Caki2 (cell line): ENCODE measurements at regions not wholly inside any gene's neighbourhood (a gene's known extent, or its start where the extent isn't known, plus 50 kb on each side); places are given as distances from the start of the nearest gene placed in this dataset.
"Not testable (repeated sequence)": the region's sequence is repeated elsewhere in the genome, so short reads cannot be mapped to it uniquely, and the experiment has no call there.

Source experiments
- DNase-seq: peaks from one replicate; pipeline ENCODE4 v3.0.0-alpha.2; 2015; ENCODE audit warnings: low read depth
- in situ Hi-C: cut with HindIII; loops from 2 replicates; pipeline ENCODE4 v1.10.0; 2016; ENCODE audit warnings: low sequenced_read_pairs, low pct_unique_long_range_greater_than_20kb, mixed read lengths

DNA sequence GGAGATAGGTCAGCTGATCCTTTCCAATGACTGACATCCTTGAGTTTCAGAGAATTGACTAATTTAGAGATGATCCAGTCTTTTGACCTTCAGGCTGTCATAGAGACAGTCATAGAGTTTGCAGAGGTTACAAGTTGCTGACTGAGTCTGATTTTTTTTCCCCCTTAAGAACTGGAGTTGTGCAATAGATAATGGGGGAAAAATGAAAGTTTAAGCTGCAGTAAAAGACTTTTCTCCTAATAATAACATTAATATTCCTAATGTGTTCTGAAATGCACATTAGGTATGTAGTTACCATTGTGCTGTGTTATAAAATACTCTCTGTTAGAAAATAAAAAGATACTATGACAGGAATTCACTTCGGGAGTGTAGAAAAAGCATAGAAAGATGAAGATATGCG lies 876.9 kb upstream of the RAG2 start:
- in situ Hi-C loops, result no loop called here
- DNase-seq, result no peak

DNA sequence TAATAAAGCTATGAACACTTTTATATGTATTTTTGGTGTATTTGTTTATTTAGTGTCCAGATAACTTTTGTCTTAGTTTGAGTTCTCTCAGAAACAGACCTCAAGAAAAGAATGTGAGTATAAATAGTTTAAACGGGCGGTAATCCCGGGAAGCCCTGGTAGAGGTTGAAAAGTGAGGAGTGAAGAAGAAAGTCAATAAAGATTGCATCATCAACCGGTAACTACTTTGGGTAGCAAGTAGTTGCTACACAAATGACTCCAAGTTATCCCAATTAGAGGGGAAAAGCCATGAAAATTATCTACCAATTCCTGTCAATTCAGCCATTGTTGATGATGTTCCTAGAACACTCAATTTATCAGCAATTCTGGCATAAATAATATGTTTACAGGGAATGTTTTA lies 870.3 kb upstream of the RAG2 start:
- DNase-seq, result no peak
- in situ Hi-C loops, result no loop called here

DNA sequence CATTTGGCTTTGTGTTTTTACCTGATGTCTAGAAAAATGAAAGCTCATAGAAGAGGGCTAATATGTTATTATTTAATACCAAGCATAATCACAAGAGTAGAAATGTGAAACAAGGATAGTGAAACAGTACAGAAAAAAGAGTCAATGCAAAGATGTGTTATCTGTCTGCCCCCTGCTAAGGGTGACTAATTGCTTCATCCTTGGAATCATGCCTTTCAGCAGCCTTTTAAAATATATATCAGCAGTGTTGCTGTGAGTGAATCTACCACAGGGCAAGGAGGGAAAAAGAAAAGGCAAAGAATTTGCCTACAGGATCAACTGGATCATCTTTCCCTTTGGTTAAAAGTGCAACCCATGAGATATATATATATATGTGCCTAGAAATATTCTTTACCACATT lies 867.2 kb upstream of the RAG2 start:
- DNase-seq, result no peak
- in situ Hi-C loops, result no loop called here

DNA sequence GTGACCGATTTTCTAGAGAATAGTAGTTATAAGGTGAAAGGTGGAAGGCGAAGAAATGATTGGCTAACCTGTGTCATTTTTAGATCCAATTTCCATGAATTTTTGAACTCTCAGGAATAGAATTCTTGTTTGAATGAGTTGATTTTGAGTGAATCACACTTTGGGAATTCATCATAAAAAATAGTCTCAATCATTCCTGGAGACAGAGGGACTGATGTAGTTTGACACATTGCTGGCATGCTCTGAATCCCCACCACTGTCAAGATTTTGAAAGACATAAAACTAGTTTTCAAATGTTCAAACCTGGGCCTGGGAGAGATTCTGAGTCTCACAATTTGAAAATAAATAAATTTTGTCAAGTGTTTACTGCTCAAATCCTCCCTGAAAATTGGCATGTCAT lies 861.4 kb upstream of the RAG2 start:
- in situ Hi-C loops, result no loop called here
- no peak for DNase-seq

DNA sequence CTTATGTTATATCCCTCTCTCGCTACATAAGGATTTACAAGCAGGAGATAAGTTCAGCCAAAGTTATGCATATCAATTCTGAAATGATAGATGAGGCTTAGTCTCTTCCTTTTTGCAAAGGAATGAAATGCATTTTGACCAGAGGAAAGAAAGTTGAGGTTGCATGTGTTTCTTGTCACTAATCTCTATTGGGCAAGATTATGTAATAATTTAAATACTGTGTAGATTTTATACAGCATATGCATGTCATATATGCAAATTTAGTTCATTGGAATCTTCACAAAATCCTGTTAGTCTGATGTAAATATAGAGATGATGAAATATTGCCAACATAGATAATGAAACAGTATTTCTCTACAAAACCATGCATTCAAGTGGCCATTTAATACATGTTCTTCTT lies 858.7 kb upstream of the RAG2 start:
- in situ Hi-C loops, result no loop called here
- DNase-seq, result no peak

DNA sequence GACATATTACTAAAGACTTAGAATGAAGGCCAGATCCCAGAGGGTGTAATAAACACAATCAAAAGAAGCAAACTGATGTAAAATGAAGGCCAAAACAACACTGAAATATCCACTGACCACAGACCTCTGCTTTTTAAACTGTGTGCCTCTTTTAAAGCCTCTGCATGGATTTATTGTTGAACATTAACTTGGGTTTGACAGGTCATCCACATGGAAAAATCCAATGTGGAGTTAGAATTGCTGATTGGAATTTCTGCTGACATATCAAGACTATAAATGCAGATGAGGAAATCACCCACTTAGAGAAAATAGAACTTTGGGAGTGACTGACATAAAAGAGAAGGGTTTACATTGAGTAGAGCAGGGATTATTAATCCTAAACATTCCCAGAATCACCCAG lies 853.9 kb upstream of the RAG2 start:
- DNase-seq, result no peak
- in situ Hi-C loops, result no loop called here

DNA sequence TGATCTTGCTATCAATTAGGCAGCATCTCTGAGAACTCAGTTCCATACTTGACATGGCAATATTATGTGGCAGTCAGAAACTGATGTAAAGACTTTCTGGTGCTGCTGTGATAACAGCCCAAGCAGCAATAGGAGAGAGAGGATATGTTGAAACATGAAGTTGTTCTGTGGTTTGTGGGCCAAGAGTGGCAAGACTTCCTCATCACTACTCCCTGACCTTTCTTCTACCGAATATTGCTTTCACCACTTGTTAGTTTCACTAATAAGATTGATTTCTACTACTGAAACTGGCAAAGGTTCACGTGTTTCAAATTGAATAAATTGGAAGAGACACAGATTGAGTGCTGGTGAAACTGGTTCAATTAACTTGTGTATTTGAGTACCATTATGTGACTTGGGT lies 852.6 kb upstream of the RAG2 start:
- no peak for DNase-seq
- in situ Hi-C loops, result no loop called here

DNA sequence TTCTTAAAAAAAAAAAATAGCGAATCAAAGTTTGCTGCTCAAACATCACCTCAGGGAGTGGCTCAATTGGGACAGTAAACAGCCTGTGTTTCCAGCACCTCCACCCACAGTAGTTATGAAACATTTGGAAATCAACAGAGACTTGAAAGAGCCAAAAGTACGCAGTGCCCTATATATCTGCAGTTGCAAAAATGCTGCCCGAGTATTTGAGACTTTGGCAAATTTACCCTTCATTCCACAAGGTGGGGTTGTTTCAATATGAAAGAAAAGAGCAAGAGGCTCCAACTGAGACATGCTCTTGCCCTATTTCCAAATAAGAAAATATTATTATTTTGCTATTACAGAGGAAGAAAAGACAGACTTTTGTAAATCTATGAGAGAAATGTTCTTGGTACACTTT lies 851.1 kb upstream of the RAG2 start:
- in situ Hi-C loops, result no loop called here
- DNase-seq, result peak; percentile 35

DNA sequence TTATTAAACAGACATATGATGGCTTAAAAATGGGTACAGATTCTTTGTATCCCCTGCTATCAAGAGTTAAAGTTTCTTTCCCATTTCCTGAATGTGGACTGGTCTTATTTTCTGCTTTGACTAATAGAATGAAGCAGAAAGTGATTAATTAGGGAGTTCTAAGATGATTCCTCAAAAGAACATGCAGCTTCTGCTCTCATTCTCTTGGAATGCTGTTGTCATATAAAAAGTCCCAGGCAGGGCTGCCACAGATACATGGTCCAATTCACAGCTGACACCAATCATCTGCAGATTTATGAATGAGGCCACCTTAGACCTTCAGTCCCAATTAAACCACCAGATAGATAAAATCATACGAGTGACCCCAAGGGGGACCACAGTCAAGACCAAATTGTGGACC lies 844.5 kb upstream of the RAG2 start:
- in situ Hi-C loops, result no loop called here
- DNase-seq, result no peak

DNA sequence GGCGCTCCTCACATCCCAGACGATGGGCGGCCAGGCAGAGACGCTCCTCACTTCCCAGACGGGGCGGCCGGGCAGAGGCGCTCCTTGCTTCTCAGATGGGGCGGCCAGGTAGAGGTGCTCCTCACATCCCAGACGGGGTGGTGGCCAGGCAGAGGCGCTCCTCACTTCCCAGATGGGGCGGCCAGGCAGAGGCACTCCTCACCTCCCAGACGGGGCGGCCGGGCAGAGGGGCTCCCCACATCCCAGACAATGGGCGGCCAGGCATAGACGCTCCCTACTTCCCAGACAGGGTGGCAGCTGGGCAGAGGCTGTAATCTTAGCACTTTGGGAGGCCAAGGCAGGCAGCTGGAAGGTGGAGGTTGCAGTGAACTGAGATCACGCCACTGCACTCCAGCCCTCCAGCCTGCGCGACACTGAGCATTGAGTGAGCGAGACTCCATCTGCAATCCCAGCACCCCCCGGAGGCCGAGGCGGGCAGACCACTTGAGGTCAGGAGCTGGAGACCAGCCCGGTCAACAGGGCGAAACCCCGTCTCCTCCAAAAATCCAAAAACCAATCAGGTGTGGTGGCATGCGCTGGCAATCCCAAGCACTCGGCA lies 833.7 kb upstream of the RAG2 start:
- DNase-seq, in situ Hi-C loops: not testable (repeated sequence)

DNA sequence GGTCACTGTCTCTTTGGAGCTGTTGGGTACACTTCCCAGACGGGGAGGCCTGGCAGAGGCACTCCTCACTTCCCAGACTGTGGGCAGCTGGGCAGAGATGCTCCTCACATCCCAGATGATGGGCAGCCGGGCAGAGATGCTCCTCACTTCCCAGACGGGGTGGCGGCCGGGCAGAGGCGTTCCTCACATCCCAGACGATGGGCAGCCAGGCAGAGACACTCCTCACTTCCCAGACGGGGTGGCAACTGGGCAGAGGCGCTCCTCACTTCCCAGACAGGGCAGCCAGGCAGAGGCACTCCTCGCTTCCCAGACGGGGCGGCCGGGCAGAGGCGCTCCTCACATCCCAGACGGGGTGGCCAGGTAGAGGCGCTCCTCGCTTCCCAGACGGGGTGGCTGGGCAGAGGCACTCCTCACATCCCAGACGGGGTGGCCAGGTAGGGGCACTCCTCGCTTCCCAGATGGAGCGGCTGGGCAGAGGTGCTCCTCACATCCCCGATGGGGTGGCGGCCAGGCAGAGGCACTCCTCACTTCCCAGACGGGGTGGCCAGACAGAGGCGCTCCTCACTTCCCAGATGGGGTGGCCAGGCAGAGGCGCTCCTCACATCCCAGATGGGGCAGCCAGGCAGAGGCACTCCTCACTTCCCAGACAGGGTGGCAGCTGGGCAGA lies 833.1 kb upstream of the RAG2 start:
- DNase-seq, in situ Hi-C loops: not testable (repeated sequence)

DNA sequence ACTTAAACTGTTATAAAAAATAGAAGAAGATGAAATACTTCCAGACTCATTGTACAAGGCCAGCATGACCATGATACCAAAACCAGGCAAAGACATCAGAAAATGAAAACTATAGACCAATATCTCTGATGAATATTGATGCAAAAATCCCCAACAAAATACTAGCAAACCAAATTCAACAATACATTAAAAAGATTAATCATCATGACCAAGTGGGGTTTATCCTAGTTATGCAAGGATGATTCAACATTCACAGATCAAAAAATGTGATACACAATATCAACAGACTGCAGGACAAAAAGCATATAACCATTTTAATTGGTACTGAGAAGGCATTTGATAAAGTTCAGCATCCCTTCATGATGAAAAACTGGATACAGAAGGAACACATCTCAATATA lies 824.5 kb upstream of the RAG2 start:
- in situ Hi-C loops, result no loop called here
- no peak for DNase-seq

DNA sequence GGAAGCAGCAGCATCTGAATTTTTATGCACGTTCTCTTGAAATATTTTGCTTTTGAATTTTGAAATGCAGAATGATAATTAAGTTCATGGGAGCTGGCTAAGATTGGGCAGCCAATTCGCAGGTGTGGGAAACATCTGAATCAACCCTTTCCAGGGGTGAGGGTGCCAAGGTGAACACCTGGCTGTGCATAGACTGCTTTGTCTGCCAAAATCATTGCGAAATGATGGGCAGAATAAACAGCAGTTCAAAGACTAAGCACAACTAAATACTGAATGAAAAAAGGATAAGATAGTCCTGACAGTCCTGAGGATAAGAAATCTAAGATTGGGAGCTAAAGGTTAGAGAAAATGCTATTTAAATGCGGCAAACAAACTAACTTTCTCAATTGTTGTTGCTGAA lies 813.3 kb upstream of the RAG2 start:
- in situ Hi-C loops, result no loop called here
- no peak for DNase-seq

DNA sequence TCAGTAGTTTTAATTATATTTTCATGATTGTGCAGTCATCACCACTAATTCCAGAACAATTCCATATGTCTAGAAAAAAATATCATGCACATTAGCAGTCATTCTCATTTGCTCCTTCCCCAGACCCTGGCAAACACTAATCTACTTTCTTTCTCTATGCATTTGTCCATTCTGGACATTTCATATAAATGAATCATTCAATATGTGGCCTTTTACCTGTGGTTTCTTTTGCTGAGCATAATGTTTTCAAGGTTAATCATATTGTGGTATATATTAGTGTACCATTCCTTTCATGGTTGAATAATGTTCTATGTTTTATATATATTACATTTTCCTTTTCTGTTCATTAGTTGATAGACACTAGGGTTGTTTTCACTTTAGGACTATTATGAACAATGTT lies 811.1 kb upstream of the RAG2 start:
- in situ Hi-C loops, result no loop called here
- DNase-seq, result no peak

DNA sequence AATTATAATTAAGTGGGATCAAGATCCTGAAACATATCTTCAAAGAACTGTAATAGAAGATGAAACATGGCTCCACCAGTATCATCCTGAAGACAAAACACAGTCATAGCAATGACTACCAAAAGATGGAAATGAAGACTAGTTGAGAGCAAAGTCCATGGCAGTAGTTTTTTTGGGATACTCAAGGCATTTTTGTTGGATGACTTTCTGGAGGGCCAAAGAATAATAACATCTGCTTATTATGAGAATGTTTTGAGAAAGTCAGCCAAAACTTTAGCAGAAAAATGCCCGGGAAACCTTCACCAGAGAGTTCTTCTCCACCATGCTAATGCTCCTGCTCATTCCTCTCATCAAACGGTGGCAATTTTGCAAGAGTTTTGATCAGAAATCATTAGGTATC lies 809.4 kb upstream of the RAG2 start:
- in situ Hi-C loops, result no loop called here
- DNase-seq, result no peak

DNA sequence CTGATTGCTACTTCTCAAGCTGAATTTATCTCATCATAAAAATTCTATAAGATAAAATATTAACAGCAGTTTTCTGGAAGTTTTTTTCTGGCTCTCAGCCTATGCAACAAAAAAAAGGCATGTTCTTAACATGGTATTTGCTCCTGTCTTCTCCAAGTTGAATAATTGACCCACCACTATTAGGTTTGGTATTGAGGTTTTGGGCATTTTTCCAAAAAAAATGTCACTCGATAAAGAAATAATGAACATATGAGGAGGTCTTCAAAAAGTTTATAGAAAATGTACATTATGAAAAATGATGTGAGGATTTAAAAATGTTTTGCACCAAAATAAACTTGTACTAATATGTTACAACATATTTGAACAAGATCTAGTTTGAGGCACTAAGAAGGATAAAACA lies 808.6 kb upstream of the RAG2 start:
- no peak for DNase-seq
- in situ Hi-C loops, result no loop called here

DNA sequence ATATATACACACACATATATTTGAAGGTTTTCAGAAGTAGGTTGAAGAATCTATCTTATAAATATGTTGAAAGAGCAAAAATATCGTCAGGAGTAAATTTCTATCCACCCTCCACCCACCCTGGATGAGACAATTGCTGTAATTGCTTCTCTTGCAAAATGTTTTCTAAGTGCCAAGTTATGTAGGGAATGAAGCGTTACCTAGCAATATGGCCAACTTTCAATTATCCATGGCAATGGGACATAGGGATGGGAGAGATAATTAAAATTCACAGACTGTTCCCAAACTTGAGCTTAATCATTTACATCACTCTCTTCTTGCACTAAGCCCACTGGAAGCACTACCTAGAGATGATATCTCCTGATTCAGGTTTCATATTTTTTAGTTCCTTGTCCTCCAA lies 806.2 kb upstream of the RAG2 start:
- no peak for DNase-seq
- in situ Hi-C loops, result no loop called here

DNA sequence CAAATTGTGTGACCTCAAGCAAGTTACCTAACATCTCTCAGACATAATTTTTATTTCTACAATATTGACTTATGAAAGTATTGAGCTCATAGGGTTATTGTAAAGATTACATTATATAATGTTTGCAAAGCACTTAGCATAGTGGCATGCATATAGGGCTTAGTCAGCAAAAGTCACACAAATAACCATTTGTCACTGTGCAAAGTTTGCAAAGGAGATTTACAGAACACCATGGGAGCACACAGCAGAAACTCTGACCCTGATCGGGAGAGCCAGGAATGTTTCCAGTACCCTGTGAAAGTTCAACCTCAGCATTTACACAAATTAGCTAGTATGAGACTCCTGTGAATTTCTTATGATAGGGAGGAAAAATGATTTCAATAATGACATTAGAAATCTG lies 804.6 kb upstream of the RAG2 start:
- DNase-seq, result no peak
- in situ Hi-C loops, result no loop called here

DNA sequence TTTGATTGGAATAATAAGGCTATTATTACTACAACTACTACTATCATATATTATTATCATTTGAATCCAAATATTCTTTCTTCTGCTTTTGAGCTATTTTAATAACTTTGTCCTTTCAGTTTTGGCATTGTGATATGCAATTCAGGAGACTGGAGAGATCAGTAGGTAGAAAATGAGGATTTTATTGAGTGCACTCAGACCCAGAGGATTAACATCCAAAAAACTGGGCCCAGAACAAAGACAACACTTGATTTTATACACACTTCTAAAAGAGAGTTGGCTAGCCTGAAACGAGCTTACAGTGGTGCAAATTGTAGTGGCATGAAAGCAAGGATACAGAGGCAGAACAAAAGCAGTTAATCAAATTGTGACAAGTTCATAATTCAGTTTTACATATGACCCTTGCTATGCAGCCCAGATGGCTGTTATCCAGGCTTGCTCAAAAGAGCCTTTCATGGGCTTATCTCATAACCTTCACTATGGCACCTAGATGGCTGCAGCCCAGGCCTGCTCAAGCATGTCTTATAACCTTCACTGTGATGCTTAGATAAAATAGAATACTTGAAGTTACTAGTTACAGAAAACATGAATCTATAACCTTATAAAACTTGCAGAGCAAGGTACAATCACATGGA lies 796.3 kb upstream of the RAG2 start:
- DNase-seq, result peak; percentile 8
- in situ Hi-C loops, result no loop called here

DNA sequence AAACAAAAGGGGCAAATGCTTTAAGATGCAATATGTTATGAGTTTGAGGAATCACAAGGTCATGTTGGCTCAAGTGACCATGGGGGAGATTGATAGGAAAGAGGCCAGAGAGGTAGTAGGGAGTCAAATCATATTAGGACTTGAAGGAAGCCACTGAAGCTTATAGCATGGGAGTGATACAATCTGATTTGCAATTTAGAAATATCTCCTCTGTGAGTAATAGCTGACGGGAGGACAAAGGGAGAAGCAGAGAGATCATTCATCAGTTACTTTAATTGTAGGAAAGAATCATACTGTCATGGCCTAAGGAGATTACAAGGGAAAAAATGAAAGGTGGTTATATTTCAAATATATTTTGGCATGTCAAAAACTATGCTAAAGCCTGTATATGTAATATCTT lies 793.6 kb upstream of the RAG2 start:
- no peak for DNase-seq
- in situ Hi-C loops, result no loop called here
